GM21528 (cell line): ENCODE measurements at regions not wholly inside any gene's neighbourhood (a gene's known extent, or its start where the extent isn't known, plus 50 kb on each side); places are given as distances from the start of the nearest gene placed in this dataset.
"Not testable (repeated sequence)": the region's sequence is repeated elsewhere in the genome, so short reads cannot be mapped to it uniquely, and the experiment has no call there.

ENCODE experiments used
- ATAC-seq: cut with Tn5 transposase; IDR thresholded peaks from one replicate; pipeline ENCODE4 v1.9.1; 2021; ENCODE audit warnings: mild to moderate bottlenecking, moderate library complexity; ENCODE audit not compliant: unreplicated experiment, low FRiP score

GRCh38 chr5:117623042-117623805, 1048.6 kb upstream of the SEMA6A start:
- no peak for ATAC-seq

DNA sequence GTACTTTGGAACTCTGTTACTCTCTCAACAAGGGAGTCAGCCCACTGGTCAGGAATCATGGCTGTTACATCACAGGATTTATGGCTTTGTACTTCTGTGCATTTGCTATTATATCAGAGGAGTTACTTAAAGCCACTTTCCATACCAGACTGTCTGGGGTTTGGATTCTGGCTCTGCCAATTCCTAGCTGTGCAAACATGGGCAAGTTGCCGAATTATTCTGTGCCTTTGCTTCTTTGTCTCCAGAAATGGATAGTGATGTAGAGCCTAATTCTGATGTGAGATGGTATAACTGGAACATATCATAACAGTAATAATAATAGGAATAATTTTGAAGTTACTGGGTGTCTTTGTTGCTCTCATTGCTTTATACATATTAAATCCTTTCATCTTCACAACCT, 1047.3 kb upstream of the SEMA6A start:
- no peak for ATAC-seq

DNA sequence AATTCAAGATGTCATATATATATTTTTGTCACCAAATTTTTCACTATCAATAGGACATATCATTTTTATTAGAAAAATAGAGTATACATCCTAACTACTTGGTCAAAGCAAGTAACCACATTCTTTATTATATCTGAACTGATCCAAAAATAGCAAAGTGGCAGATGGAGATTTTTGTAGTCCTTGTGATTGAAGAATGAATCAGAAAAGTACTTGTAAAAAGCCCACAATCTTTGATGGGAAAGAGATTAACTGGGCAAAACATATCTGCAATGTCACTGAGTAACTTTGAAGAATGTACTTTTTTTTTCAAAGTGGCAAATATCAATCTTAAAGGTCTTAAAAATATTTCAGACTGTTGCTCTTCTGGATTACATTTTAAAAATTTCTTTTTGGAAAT, 1040.6 kb upstream of the SEMA6A start:
- no peak for ATAC-seq

- ATAC-seq: no peak
Measured at GRCh38 chr5:117614408-117614807, 1039.8 kb upstream of the SEMA6A start.

DNA sequence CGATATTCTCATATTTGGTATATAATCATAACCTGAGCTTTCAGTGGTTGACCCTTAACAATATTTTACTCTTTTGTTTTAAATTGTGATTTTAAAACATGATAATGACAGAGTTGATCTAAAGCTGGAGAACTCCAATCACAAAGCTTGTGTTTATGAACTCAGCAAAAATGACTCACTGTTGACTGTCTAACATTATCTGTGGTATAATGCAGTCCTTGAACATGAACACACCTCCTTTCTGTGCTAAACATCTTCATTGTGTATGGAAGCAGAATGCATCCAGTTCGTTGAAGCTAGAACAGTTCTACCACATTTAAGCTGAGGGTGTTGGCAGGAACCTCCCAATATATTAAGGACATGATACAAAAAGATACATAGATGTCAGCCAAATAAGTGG, 1030.2 kb upstream of the SEMA6A start:
- ATAC-seq: no peak

DNA sequence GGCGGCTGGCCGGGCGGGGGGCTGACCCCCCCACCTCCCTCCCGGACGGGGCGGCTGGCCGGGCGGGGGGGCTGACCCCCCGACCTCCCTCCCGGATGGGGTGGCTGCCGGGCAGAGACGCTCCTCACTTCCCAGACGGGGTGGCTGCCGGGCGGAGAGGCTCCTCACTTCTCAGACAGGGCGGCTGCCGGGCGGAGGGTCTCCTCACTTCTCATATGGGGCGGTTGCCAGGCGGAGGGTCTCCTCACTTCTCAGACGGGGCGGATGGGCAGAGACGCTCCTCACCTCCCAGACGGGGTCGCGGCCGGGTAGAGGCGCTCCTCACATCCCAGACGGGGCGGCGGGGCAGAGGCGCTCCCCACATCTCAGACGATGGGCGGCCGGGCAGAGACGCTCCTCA, 1025.2 kb upstream of the SEMA6A start:
- not testable (repeated sequence) for ATAC-seq

DNA sequence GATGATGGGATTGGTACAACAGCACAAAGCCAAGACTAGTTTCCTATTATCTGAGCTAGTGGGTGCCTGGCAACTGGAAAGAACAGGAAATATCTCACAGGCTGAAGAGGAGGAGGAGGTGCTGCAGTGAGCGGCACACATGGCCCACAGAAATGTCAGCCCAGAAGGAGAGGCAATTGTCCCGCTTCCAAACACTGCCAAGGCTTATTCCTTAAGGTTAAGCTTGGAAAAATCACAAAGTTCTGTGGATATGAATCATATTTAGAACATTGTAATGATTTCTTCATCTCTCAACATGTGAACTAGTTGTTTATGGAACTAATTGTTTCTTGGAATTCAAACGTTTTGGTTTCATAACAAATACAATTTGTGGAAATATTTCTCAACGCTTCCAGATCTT, 1019.5 kb upstream of the SEMA6A start:
- no peak for ATAC-seq

GRCh38 chr5:117590944-117591343, 1016.3 kb upstream of the SEMA6A start:
- ATAC-seq: peak; percentile 76

DNA sequence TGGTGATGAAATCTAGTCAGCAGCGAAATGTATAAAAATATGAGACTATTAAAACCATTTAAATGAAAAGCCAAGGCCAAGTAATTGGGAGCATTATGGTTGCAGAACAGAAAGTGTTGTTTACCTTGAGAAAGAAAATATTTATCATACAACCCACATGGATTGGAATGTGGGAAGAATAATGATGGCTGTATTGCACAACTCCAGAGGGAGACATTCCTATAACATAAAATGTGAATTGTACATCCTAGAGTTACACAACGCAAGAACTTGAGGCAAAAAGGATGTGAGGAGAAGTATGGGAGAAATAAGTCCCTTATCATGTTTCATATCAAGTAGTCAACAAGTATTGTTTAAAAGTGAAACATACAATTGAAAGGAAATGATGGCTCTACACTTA, 1014.0 kb upstream of the SEMA6A start:
- ATAC-seq: no peak

- no peak for ATAC-seq
Measured at GRCh38 chr5:117587111-117587510, 1012.5 kb upstream of the SEMA6A start.

GRCh38 chr5:117568622-117569021, 994.0 kb upstream of the SEMA6A start:
- ATAC-seq: no peak

DNA sequence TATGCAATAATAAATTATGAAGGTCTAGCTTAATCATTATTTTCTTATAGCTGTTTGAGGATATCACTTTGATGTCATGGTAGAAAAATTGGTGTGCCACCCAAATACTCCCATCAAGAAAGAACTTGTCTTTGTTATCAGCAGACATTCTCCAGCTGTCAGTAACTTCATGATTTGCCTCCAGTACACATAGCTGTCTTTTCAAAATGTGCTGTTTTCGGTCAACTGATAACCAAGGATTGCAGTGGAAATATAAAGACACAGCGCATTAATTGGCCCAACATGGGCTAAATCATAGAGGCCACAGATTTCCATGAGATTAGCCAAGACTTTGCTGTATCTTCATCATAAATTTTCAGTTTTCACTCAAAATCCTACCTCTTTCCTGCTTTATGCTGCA, 993.5 kb upstream of the SEMA6A start:
- no peak for ATAC-seq

GRCh38 chr5:117562647-117563046, 988.0 kb upstream of the SEMA6A start:
- ATAC-seq: no peak

DNA sequence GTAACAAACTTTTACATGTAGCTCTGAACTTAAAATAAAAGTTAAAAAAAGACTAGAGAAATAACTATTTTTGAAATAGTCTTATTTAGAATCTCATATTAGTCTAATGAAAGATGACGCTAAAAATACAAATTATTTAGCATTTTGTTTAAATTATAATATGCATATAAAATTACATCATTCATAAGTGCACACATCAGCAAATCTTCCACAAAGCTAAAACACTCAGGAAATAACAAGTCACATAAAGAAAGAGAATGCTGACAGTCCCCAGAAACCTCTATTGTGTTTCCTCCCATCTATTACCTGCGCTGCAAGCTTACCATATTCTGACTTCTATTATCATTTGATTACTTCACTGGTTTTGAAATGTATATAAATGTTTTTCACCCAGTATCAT, 986.9 kb upstream of the SEMA6A start:
- no peak for ATAC-seq

- ATAC-seq: no peak
Measured at GRCh38 chr5:117559005-117559844, 984.6 kb upstream of the SEMA6A start.

GRCh38 chr5:117551236-117551635, 976.6 kb upstream of the SEMA6A start:
- ATAC-seq: no peak

GRCh38 chr5:117547192-117547591, 972.6 kb upstream of the SEMA6A start:
- ATAC-seq: no peak

- ATAC-seq: no peak
Measured at GRCh38 chr5:117539692-117540091, 965.1 kb upstream of the SEMA6A start.

DNA sequence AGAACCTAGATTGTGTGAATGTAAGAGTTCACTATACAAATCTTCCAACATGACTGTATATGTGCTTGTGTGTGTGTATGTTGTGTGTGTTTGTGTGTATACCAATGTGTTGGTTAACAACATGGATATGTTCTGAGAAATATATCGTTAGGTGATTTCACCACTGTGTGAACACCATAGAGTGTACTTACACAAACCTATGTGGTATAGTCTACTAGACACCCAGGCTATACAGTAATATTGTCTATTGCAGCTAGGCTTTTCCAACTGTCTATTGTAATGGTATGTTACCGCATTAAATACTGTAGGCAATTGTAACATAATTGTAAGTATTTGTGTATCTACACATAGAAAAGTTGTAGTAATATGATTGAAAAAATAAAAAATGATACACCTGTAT, 959.2 kb upstream of the SEMA6A start:
- ATAC-seq: no peak

DNA sequence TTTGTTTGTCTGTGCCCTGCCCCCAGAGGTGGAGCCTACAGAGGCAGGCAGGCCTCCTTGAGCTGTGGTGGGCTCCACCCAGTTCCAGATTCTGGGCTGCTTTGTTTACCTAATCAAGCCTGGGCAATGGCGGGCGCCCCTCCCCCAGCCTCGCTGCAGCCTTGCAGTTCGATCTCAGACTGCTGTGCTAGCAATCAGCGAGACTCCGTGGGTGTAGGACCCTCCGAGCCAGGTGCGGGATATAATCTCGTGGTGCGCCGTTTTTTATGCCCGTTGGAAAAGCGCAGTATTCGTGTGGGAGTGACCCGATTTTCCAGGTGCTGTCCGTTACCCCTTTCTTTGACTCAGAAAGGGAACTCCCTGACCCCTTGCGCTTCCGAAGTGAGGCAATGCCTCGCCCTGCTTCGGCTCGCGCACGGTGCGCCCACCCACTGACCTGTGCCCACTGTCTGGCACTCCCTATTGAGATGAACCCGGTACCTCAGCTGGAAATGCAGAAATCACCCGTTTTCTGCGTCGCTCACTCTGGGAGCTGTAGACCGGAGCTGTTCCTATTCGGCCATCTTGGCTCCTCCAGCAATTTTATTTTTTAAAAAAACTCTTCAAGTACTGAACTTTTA, 958.5 kb upstream of the SEMA6A start:
- not testable (repeated sequence) for ATAC-seq

GRCh38 chr5:117519957-117520500, 945.4 kb upstream of the SEMA6A start:
- no peak for ATAC-seq
